Superior temporal gyrus (tissue), 1 donor: ENCODE measurements at regions not wholly inside any gene's neighbourhood (a gene's known extent, or its start where the extent isn't known, plus 50 kb on each side); places are given as distances from the start of the nearest gene placed in this dataset.

Experiments used
- DNase-seq: peaks from one replicate; pipeline ENCODE4 v3.0.0-alpha.2; 2016; ENCODE audit errors: extremely low spot score

DNA sequence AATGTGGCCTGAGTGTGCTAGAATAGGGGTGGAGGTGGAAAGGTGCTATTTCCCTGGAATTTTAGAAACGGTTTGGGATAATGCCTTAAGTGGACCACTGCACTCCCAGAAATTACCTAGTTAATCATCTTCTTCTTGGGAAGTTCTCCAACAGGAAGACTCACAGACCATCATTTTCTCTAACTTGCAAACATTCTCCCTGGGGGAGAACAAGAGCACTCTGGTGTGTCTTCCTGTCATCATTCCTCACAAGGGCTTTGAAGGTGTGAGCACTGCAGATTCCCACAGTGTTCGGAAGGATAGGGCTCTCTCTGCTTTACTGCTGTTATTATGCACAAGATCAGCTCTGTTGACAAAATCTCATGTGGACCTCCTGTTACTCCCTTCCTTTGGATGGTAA is 54.9 kb upstream of the TSPAN2 start:
- DNase-seq, result no peak

DNA sequence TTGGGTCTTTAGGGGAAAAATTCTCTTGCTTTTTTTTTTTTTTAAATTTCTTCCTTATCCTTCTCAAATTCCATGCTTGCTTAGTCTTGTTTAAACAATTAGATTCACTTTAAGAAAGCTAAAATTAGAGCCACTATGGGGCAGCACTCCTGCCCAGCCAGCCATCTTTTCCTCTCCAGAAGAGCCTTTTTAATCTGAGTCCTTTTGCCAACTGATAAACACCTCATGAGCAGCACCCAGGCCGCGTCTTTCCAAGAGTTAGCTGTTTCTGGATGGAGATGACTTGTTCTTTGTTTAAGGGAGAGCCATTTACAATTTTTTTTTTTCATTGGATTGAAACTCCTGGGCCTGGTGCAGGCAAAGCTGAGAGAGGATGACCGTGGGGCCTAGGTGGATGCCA is 53.3 kb upstream of the TSPAN2 start:
- no peak for DNase-seq

DNA sequence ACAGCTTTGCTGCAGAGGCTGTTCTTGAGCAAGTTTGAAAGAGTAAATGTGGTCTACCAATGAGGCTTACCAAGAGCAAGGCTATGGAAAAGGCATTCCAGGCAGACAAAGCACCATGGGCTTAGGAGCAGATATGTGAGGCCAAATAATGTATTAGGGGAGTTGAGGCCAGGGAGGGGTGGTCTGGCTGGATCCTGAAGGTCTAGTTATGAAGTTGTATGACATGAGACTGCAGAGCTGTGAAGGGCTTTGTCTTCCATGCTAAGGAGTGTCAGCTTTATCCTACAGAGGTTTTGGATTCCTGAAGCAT is 51.8 kb upstream of the TSPAN2 start:
- no peak for DNase-seq

DNA sequence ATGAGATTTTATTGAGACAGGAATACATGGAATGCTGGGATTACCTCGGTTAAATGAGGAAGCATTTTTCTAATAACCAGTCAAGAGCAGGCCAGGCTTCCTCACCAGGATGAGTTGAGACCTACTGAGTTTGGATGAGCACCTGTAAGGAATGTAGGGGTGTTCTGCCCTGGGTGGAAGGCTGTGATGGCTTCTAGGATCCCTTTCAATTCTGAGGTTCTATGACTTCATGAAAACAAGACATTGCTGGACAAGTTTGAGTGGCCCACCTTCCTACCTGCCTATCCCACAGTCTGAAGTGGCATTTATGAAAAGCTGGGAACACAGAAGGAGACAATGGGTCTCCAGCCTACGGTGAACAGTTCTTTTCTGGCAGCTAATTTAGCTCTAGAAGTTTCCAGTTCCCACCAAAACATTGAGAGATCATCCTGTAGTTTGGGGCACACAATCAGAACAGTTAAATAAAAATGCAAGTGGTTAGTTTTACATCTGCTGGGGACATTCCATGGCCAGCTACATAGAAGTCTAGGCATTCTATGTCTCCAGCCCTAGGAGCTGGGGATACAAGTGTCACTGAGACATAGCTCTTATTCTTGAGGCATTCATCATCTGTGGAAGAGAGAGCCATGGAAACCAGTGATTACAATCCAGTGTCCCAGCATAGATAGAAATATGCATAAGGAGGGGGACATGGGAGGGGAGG is 51.3 kb upstream of the TSPAN2 start:
- DNase-seq, result no peak

DNA sequence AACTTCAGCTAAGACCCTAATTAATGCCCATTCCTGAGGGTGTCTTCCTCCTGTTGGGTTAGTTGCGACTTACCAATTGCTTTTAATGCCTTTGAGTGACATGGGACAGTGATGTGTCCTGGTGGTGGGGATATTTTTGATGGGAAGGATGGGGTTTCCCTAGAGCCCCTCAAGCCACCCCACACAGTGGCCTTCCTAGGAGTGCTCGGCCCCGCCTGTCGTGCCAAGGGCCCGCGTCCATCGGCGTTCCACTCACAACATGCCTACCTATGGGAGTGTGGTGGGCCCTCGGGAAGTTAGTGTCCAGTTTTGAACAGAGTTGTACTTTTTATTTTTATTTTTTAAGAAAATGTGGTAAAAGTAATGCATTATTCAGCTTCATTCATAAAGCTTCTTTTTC is 50.1 kb upstream of the TSPAN2 start:
- no peak for DNase-seq
